Vagina (tissue), 2 donors: ENCODE measurements at regions not wholly inside any gene's neighbourhood (a gene's known extent, or its start where the extent isn't known, plus 50 kb on each side); places are given as distances from the start of the nearest gene placed in this dataset.

Source experiments
- POLR2A ChIP-seq, 2 donors: fragments of 450-650 bp; IDR thresholded peaks; one replicate each; pipeline ENCODE4 v1.6.1; 2017; ENCODE audit warnings: antibody characterized with exemption in 2 of 2, mild to moderate bottlenecking in 2 of 2, moderate library complexity in 2 of 2
- POLR2AphosphoS5 ChIP-seq, 2 donors: sonication (generic); formaldehyde crosslinking; IDR thresholded peaks; one replicate each; pipeline ENCODE4 v1.9.0; 2017; ENCODE audit warnings: antibody characterized with exemption in 2 of 2, mild to moderate bottlenecking in 2 of 2, low read depth in 1 of 2; ENCODE audit not compliant: insufficient read depth in 1 of 2
- TF ChIP-seq, protein P1 (sequence below), 3 experiments: fragments of 450-650 bp in 2 of 3; fragments of 200-600 bp in 1 of 3; sonication (generic) in 1 of 3; IDR thresholded peaks; one replicate each; pipeline ENCODE4 v1.5.1; 2017 to 2019; ENCODE audit warnings: antibody characterized with exemption in 3 of 3, mild to moderate bottlenecking in 2 of 3, moderate library complexity in 2 of 3

- TF ChIP-seq, protein P1, sequence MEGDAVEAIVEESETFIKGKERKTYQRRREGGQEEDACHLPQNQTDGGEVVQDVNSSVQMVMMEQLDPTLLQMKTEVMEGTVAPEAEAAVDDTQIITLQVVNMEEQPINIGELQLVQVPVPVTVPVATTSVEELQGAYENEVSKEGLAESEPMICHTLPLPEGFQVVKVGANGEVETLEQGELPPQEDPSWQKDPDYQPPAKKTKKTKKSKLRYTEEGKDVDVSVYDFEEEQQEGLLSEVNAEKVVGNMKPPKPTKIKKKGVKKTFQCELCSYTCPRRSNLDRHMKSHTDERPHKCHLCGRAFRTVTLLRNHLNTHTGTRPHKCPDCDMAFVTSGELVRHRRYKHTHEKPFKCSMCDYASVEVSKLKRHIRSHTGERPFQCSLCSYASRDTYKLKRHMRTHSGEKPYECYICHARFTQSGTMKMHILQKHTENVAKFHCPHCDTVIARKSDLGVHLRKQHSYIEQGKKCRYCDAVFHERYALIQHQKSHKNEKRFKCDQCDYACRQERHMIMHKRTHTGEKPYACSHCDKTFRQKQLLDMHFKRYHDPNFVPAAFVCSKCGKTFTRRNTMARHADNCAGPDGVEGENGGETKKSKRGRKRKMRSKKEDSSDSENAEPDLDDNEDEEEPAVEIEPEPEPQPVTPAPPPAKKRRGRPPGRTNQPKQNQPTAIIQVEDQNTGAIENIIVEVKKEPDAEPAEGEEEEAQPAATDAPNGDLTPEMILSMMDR (IDR thresholded peaks at IDR 0.05) = no peak
- TF ChIP-seq POLR2AphosphoS5 (IDR thresholded peaks at IDR 0.05; ENCODE audit: insufficient read depth in 1 of 2, low read depth in 1 of 2) (no peak), POLR2A (IDR thresholded peaks at IDR 0.05) (no peak)
Observed at GRCh38 chr9:97153967-97154366, 115.0 kb upstream of the CTSV start.
